ENCODE measurements at regions not wholly inside any gene's neighbourhood (a gene's known extent, or its start where the extent isn't known, plus 50 kb on each side); places are given as distances from the start of the nearest gene placed in this dataset.

GRCh38 chrX:128334821-128335220 is 282.6 kb upstream of the ACTRT1 start:
- TF ChIP-seq CTCF (IDR thresholded peaks at IDR 0.05; ENCODE audit: low read length): no peak
- TF ChIP-seq EZH2phosphoT487 (IDR thresholded peaks at IDR 0.05; ENCODE audit: low read length): no peak
